ENCODE measurements at regions not wholly inside any gene's neighbourhood (a gene's known extent, or its start where the extent isn't known, plus 50 kb on each side); places are given as distances from the start of the nearest gene placed in this dataset.

GRCh38 chr15:36136049-36136448 is 443.4 kb upstream of the CDIN1 start:
- no peak for TF ChIP-seq POLR2A (IDR thresholded peaks at IDR 0.05)
- TF ChIP-seq CTCF (IDR thresholded peaks at IDR 0.05) = no peak
- no peak for TF ChIP-seq EP300 (IDR thresholded peaks at IDR 0.05)

Data from tibial nerve (tissue), 4 donors.